ENCODE measurements at regions not wholly inside any gene's neighbourhood (a gene's known extent, or its start where the extent isn't known, plus 50 kb on each side); places are given as distances from the start of the nearest gene placed in this dataset.
"Not testable (repeated sequence)": the region's sequence is repeated elsewhere in the genome, so short reads cannot be mapped to it uniquely, and the experiment has no call there.

DNA sequence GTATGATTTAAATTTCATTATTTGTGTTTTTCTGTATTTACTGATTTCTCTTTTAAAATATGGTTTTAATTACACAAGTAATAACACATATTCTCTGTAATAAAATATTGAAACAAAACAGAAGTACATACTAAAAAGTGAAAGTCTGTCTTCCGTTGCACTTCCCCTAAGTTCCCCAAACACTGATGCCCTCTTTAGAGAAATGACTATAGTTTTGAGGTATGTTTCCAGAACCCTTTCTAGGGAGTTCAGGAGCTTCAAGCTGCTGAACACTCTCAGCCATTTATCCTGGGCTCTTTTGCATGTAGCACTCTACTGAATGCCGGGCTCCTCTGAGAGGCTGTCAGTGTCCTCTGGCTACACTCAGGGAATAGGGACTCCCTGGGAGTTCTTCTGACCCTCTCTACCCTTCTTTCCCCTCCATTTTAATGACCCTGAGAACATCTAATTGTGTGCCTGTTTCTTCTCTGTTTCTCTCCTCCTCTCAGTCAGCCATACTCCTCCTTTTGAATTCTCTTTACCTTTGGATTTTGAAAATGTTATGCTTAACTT is 60.4 kb upstream of the KCNAB1 start:
- CTCF ChIA-PET, result interaction anchor here (2.0 kb wide), 1 partner anchor 16 kb away, joined by 10 read pairs; no protein-coding TSS in a partner anchor
- no peak for FAIRE-seq
- H3K36me3 ChIP-seq (ENCODE audit: control insufficient read depth in 2 of 2, extremely low read depth in 1 of 2, insufficient read depth in 2 of 2, low read length in 2 of 2), result no peaks in the 10 kb centered on the region

DNA sequence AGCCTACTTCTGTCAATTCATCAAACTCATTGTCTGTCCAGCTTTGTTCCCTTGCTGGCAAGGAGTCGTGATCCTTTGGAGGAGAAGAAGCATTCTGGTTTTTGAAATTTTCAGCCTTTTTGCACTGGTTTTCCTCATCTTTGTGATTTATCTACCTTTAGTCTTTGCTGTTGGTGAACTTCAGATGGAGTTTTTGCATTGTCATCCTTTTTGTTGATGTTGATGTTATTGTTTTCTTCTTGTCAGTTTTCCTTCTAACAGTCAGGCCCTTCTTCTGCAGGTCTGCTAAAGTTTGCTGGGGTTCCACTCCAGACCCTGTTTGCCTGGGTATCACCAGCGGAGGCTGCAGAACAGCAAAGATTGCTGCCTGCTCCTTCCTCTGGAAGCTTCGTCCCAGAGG is 52.2 kb upstream of the KCNAB1 start:
- H3K9me3 ChIP-seq (replicated peaks; ENCODE audit: control insufficient read depth, insufficient read depth, low read length); POLR2A ChIA-PET; dilution Hi-C loops (cut with MboI; ENCODE audit: extremely low pct_ligation_motif_present, low sequenced_read_pairs); H3K4me2 ChIP-seq (ENCODE audit: insufficient read depth, low read length); H2AFZ ChIP-seq (ENCODE audit: low read depth, low read length); H4K20me1 ChIP-seq (replicated peaks; ENCODE audit: control insufficient read depth, extremely low read depth, insufficient read depth, low read length); H3K4me3 ChIP-seq (replicated peaks in 1 of 3; ENCODE audit: insufficient read depth in 1 of 3, low read depth in 1 of 3, low read length in 3 of 3); BruUV-seq (replicated peaks); FAIRE-seq; H3K79me2 ChIP-seq (ENCODE audit: control insufficient read depth, insufficient read depth, low read length); H3K9me1 ChIP-seq (replicated peaks; ENCODE audit: control insufficient read depth, extremely low read depth, insufficient read depth, low read length); intact Hi-C loops (cut with micrococcal nuclease); H3K36me3 ChIP-seq (ENCODE audit: control insufficient read depth in 2 of 2, extremely low read depth in 1 of 2, insufficient read depth in 2 of 2, low read length in 2 of 2); H3K4me1 ChIP-seq (ENCODE audit: control insufficient read depth, extremely low read depth, insufficient read depth, low read length); H3K9ac ChIP-seq (replicated peaks; ENCODE audit: extremely low read depth, insufficient read depth, low read length); H3K27me3 ChIP-seq (ENCODE audit: control insufficient read depth in 2 of 2, insufficient read depth in 2 of 2, low read length in 2 of 2); DNase-seq (ENCODE audit: low read depth, low spot score); H3K27ac ChIP-seq (ENCODE audit: insufficient read depth, low read depth, low read length): not testable (repeated sequence)
- CTCF ChIA-PET, result interaction anchor here (1.6 to 2.1 kb wide), 2 partner anchors 9 to 24 kb away, joined by 3 to 7 read pairs; no protein-coding TSS in a partner anchor

More for the DNA sequence above, 60.4 kb upstream of the KCNAB1 start:
- Histone ChIP-seq H3K9me1 (replicated peaks; ENCODE audit: control insufficient read depth, extremely low read depth, insufficient read depth, low read length) (no peaks in the 10 kb centered on the region), H3K9ac (replicated peaks; ENCODE audit: extremely low read depth, insufficient read depth, low read length) (no peak overlapping the region), H3K4me1 (ENCODE audit: control insufficient read depth, extremely low read depth, insufficient read depth, low read length) (no peaks in the 10 kb centered on the region), H3K27me3 (ENCODE audit: control insufficient read depth in 2 of 2, insufficient read depth in 2 of 2, low read length in 2 of 2) (peaks cover 5 to 10% of the 10 kb centered on the region in 2 experiments), H3K4me3 (replicated peaks in 1 of 3; ENCODE audit: insufficient read depth in 1 of 3, low read depth in 1 of 3, low read length in 3 of 3) (no peak overlapping the region), H2AFZ (ENCODE audit: low read depth, low read length) (no peak overlapping the region), H3K27ac (ENCODE audit: insufficient read depth, low read depth, low read length) (no peak overlapping the region), H3K4me2 (ENCODE audit: insufficient read depth, low read length) (no peak overlapping the region), H3K79me2 (ENCODE audit: control insufficient read depth, insufficient read depth, low read length) (no peaks in the 10 kb centered on the region), H3K9me3 (replicated peaks; ENCODE audit: control insufficient read depth, insufficient read depth, low read length) (no peaks in the 10 kb centered on the region), H4K20me1 (replicated peaks; ENCODE audit: control insufficient read depth, extremely low read depth, insufficient read depth, low read length) (no peaks in the 10 kb centered on the region)
- BruUV-seq (replicated peaks), result no TSS peak
- dilution Hi-C loops (cut with MboI; ENCODE audit: extremely low pct_ligation_motif_present, low sequenced_read_pairs) (no loop called here), intact Hi-C loops (cut with micrococcal nuclease) (no loop called here)
- TF ChIP-seq, protein P1, sequence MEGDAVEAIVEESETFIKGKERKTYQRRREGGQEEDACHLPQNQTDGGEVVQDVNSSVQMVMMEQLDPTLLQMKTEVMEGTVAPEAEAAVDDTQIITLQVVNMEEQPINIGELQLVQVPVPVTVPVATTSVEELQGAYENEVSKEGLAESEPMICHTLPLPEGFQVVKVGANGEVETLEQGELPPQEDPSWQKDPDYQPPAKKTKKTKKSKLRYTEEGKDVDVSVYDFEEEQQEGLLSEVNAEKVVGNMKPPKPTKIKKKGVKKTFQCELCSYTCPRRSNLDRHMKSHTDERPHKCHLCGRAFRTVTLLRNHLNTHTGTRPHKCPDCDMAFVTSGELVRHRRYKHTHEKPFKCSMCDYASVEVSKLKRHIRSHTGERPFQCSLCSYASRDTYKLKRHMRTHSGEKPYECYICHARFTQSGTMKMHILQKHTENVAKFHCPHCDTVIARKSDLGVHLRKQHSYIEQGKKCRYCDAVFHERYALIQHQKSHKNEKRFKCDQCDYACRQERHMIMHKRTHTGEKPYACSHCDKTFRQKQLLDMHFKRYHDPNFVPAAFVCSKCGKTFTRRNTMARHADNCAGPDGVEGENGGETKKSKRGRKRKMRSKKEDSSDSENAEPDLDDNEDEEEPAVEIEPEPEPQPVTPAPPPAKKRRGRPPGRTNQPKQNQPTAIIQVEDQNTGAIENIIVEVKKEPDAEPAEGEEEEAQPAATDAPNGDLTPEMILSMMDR (IDR thresholded peaks at IDR 0.05; ENCODE audit: extremely low read depth in 1 of 2, insufficient read depth in 1 of 2, low read depth in 1 of 2, low read length in 2 of 2), result no peak
- TF ChIP-seq, protein P2, sequence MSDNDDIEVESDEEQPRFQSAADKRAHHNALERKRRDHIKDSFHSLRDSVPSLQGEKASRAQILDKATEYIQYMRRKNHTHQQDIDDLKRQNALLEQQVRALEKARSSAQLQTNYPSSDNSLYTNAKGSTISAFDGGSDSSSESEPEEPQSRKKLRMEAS (IDR thresholded peaks at IDR 0.05; ENCODE audit: insufficient read depth, insufficient read length), result no peak
- TF ChIP-seq JUN (IDR thresholded peaks at IDR 0.05; ENCODE audit: borderline replicate concordance, insufficient read depth, insufficient read length, low read depth) (no peak), POLR2A (IDR thresholded peaks at IDR 0.05; ENCODE audit: low read depth, low read length) (no peak), GATA2 (IDR thresholded peaks at IDR 0.05; ENCODE audit: insufficient read depth, insufficient read length, low read depth, low read length) (no peak), MYC (IDR thresholded peaks at IDR 0.05; ENCODE audit: low read depth, low read length) (no peak), EZH2 (IDR thresholded peaks at IDR 0.05; ENCODE audit: borderline replicate concordance, low read depth, low read length, severe bottlenecking) (no peak), FOS (IDR thresholded peaks at IDR 0.05; ENCODE audit: borderline replicate concordance, insufficient read depth, low read length) (no peak), POLR2AphosphoS5 (IDR thresholded peaks at IDR 0.05; ENCODE audit: insufficient read depth, low read depth, low read length) (no peak)
- POLR2A ChIA-PET, result no interaction called here
- no peak for DNase-seq (ENCODE audit: low read depth, low spot score)

Data from endothelial cell of umbilical vein (primary cell).